Vagina (tissue), 2 donors: ENCODE measurements at regions not wholly inside any gene's neighbourhood (a gene's known extent, or its start where the extent isn't known, plus 50 kb on each side); places are given as distances from the start of the nearest gene placed in this dataset.
"Not testable (repeated sequence)": the region's sequence is repeated elsewhere in the genome, so short reads cannot be mapped to it uniquely, and the experiment has no call there.

Source experiments
- CTCF ChIP-seq, 3 experiments: fragments of 450-650 bp in 2 of 3; fragments of 200-600 bp in 1 of 3; sonication (generic) in 1 of 3; IDR thresholded peaks; one replicate each; pipeline ENCODE4 v1.5.1; 2017 to 2019; ENCODE audit warnings: antibody characterized with exemption in 3 of 3, mild to moderate bottlenecking in 2 of 3, moderate library complexity in 2 of 3
- POLR2A ChIP-seq, 2 donors: fragments of 450-650 bp; IDR thresholded peaks; one replicate each; pipeline ENCODE4 v1.6.1; 2017; ENCODE audit warnings: antibody characterized with exemption in 2 of 2, mild to moderate bottlenecking in 2 of 2, moderate library complexity in 2 of 2
- POLR2AphosphoS5 ChIP-seq, 2 donors: sonication (generic); formaldehyde crosslinking; IDR thresholded peaks; one replicate each; pipeline ENCODE4 v1.9.0; 2017; ENCODE audit warnings: antibody characterized with exemption in 2 of 2, mild to moderate bottlenecking in 2 of 2, low read depth in 1 of 2; ENCODE audit not compliant: insufficient read depth in 1 of 2

- TF ChIP-seq CTCF (IDR thresholded peaks at IDR 0.05); POLR2AphosphoS5 (IDR thresholded peaks at IDR 0.05; ENCODE audit: insufficient read depth in 1 of 2, low read depth in 1 of 2); POLR2A (IDR thresholded peaks at IDR 0.05): not testable (repeated sequence)
These were observed 113.0 kb downstream of the NPIPB11 start for GRCh38 chr16:29293545-29293944.
